Left ventricle myocardium inferior (tissue), 1 donor: ENCODE measurements at regions not wholly inside any gene's neighbourhood (a gene's known extent, or its start where the extent isn't known, plus 50 kb on each side); places are given as distances from the start of the nearest gene placed in this dataset.
"Not testable (repeated sequence)": the region's sequence is repeated elsewhere in the genome, so short reads cannot be mapped to it uniquely, and the experiment has no call there.

Experiments used
- DNase-seq: peaks from one replicate; pipeline ENCODE4 v3.0.0-alpha.2; 2020
- H3K27ac ChIP-seq: fragments of 200-600 bp; replicated peaks from 2 replicates; pipeline ENCODE4 v1.8.0; 2021
- H3K27me3 ChIP-seq: fragments of 200-600 bp; 2 replicates; pipeline ENCODE4 v1.8.0; 2021; ENCODE audit warnings: low read depth
- H3K36me3 ChIP-seq: fragments of 200-600 bp; 2 replicates; pipeline ENCODE4 v1.8.0; 2021
- H3K4me1 ChIP-seq: fragments of 200-600 bp; 2 replicates; pipeline ENCODE4 v1.8.0; 2021
- H3K4me3 ChIP-seq: fragments of 200-600 bp; 2 replicates; pipeline ENCODE4 v1.8.0; 2021; ENCODE audit warnings: mild to moderate bottlenecking, moderate library complexity
- H3K9me3 ChIP-seq: fragments of 200-600 bp; replicated peaks from 2 replicates; pipeline ENCODE4 v1.8.0; 2021
- intact Hi-C: fragments of 100-400 bp; cut with micrococcal nuclease; formaldehyde crosslinking; loops from one replicate; pipeline ENCODE4 v1.11.0; 2022
- TF ChIP-seq, protein P1 (sequence below): fragments of 200-600 bp; IDR thresholded peaks from 2 replicates; pipeline ENCODE4 v1.8.0; 2021; ENCODE audit warnings: antibody characterized with exemption, mild to moderate bottlenecking, borderline replicate concordance
- donor health status: DM: no; HTN: yes; CAD: no; lungs with severe emphysema.

DNA sequence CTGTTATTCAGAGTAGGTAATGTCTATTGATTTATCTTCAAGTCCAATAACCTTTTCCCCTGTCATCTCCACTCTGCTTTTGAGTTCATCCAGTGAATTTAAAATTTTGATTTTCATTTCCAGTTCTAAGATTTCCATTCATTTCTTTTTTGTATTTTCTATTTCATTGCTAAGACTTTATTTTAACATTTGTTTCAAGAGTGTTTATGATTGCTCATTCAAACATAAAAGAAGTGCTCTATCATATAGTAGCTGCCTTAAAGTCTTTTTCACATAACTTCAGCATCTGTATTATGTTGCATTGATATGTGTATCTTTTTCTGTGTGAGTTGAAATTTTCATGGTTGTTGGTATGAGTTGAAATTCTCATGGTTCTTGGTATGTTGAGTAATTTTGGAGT lies 341.6 kb downstream of the SOX4 start:
- H3K9me3 ChIP-seq, result peaks cover 19% of the 10 kb centered on the region
- H3K27me3 ChIP-seq, result no peaks in the 10 kb centered on the region
- no peak overlapping the region for H3K27ac ChIP-seq
- H3K4me1 ChIP-seq, result no peaks in the 10 kb centered on the region
- H3K4me3 ChIP-seq, result no peak overlapping the region
- intact Hi-C loops, result no loop called here
- TF ChIP-seq, protein P1, sequence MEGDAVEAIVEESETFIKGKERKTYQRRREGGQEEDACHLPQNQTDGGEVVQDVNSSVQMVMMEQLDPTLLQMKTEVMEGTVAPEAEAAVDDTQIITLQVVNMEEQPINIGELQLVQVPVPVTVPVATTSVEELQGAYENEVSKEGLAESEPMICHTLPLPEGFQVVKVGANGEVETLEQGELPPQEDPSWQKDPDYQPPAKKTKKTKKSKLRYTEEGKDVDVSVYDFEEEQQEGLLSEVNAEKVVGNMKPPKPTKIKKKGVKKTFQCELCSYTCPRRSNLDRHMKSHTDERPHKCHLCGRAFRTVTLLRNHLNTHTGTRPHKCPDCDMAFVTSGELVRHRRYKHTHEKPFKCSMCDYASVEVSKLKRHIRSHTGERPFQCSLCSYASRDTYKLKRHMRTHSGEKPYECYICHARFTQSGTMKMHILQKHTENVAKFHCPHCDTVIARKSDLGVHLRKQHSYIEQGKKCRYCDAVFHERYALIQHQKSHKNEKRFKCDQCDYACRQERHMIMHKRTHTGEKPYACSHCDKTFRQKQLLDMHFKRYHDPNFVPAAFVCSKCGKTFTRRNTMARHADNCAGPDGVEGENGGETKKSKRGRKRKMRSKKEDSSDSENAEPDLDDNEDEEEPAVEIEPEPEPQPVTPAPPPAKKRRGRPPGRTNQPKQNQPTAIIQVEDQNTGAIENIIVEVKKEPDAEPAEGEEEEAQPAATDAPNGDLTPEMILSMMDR, result no peak
- DNase-seq, result no peak
- H3K36me3 ChIP-seq, result no peaks in the 10 kb centered on the region

DNA sequence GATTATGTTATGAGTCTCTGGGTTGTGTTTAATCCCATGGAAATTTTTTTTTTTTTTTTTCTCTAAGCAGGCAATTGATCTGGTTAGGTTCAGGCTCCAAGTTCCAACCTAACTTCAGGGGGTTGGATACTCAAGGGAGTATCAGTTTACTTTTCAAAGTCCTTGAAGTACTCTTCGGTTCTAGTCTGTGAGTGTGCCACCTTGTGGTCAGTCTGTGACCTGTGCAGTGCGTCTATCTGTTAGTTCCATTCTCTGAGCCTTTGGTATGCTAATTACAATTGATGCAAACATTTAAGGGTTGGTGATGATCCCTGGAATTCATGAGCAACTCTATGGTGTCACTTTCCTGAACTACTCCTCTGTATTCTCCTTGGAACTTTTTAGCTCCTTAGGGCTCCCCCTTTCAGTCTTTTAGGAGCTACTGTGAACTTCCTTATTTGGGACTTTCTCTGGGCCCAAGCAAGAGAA lies 342.0 kb downstream of the SOX4 start:
- no peak overlapping the region for H3K27ac ChIP-seq
- H3K4me3 ChIP-seq, result no peak overlapping the region
- TF ChIP-seq, protein P1, result peak; percentile 69
- H3K4me1 ChIP-seq, result no peaks in the 10 kb centered on the region
- DNase-seq, result no peak
- intact Hi-C loops, result no loop called here
- no peaks in the 10 kb centered on the region for H3K36me3 ChIP-seq
- H3K27me3 ChIP-seq, result no peaks in the 10 kb centered on the region
- peaks cover 16% of the 10 kb centered on the region for H3K9me3 ChIP-seq

DNA sequence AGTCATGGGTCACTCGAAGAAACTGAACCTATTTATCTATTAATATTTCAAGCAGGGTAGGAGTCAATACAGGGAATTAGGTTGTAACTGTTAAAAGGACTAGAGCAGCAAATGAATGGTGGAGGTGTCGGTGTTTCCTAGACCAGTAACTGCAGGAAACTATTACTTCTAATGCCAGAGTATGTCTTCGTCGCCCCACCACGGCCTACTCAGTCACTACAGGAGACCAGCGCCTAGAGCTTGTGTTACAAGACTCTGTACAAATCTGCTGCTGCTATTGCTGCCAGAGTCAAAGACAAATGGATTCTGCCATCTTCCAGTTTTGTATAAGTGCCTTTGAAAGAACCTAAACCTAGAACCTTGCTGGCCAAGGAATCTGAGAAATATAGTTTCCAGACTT lies 343.9 kb downstream of the SOX4 start:
- Histone ChIP-seq H3K27me3 (no peaks in the 10 kb centered on the region), H3K4me1 (peaks cover 3% of the 10 kb centered on the region), H3K27ac (no peak overlapping the region), H3K36me3 (no peaks in the 10 kb centered on the region), H3K4me3 (no peak overlapping the region), H3K9me3 (no peaks in the 10 kb centered on the region)
- DNase-seq, result no peak
- TF ChIP-seq, protein P1, result no peak
- intact Hi-C loops, result no loop called here

DNA sequence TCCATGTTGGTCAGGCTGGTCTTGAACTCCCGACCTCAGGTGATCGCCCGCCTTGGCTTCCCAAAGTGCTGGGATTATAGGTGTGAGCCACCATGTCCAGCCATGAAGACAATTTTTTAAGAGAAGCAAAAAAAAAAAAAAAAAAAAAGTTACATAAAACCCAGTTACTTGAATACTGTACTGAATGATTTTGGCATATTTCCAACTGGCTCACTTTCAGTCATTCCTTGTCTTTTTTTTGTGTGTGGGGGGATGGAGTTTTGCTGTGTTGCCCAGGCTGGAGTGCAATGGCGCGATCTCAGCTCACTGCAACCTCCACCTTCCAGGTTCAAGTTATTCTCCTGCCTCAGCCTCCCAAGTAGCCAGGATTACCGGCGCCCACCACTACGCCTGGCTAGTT lies 345.5 kb downstream of the SOX4 start:
- H3K27me3 ChIP-seq, H3K4me3 ChIP-seq, H3K27ac ChIP-seq, H3K9me3 ChIP-seq, intact Hi-C loops, DNase-seq, H3K36me3 ChIP-seq: not testable (repeated sequence)
- H3K4me1 ChIP-seq, result peaks cover 14% of the 10 kb centered on the region

DNA sequence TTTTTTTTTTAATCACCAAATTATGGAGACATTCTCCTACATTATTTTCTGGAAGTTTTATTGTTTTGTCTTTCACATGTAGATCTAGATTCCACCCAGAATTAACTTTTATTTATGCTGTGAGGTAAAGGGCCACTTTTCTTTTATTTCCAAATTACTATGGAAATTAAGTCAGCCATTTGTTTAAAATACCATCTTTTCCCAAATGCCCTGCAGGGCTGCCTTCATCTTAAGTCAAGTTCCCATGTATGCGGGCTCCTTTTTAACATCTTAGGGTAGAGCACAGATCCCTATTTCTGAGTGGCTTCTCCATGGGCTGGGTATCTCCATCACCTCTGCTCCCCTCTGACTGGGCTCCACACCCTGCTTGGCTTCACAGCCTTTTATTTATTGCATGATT lies 348.4 kb downstream of the SOX4 start:
- DNase-seq, result no peak
- H3K36me3 ChIP-seq, result no peaks in the 10 kb centered on the region
- H3K27ac ChIP-seq, result no peak overlapping the region
- no peaks in the 10 kb centered on the region for H3K9me3 ChIP-seq
- no peaks in the 10 kb centered on the region for H3K27me3 ChIP-seq
- TF ChIP-seq, protein P1, result no peak
- H3K4me3 ChIP-seq, result no peak overlapping the region
- peaks cover 14% of the 10 kb centered on the region for H3K4me1 ChIP-seq
- intact Hi-C loops, result no loop called here

DNA sequence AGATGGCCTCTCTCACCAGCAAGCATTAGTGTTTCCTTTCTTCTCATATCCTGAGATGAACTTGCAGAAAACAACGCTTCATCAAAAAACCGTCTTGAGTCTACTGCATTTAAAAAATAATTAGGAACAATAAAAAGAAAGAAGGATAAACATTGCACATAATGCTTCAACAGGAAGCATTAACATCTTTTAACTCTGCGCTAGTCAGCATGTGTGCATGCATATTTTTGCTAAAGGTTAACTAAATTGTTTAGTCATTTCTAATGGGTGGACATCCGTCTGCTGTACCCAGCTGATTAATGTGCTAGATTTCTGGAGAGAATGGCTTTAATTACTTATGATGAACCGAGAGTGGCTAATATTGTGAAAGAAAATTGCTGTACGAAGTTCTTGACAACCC lies 349.3 kb downstream of the SOX4 start:
- Histone ChIP-seq H3K9me3 (no peaks in the 10 kb centered on the region), H3K36me3 (no peaks in the 10 kb centered on the region), H3K4me1 (peaks cover 19% of the 10 kb centered on the region), H3K27me3 (no peaks in the 10 kb centered on the region), H3K27ac (no peak overlapping the region), H3K4me3 (no peak overlapping the region)
- DNase-seq, result no peak
- TF ChIP-seq, protein P1, result no peak
- intact Hi-C loops, result no loop called here
